HFF-Myc (cell line): ENCODE measurements at regions not wholly inside any gene's neighbourhood (a gene's known extent, or its start where the extent isn't known, plus 50 kb on each side); places are given as distances from the start of the nearest gene placed in this dataset.

ENCODE experiments used
- DNase-seq: peaks from one replicate; pipeline ENCODE4 v3.0.0-alpha.2; 2011; ENCODE audit warnings: low read depth; ENCODE audit errors: extremely low read depth
- H3K4me3 ChIP-seq: replicated peaks from 2 replicates; pipeline ENCODE4 v1.5.1; 2011; ENCODE audit warnings: low read depth, mild to moderate bottlenecking, control low read depth, low read length
- TF ChIP-seq, protein P1 (sequence below): IDR thresholded peaks from 2 replicates; pipeline ENCODE4 v1.5.1; 2012; ENCODE audit warnings: mild to moderate bottlenecking, low read depth, low read length, control low read depth; ENCODE audit errors: missing control alignments

DNA sequence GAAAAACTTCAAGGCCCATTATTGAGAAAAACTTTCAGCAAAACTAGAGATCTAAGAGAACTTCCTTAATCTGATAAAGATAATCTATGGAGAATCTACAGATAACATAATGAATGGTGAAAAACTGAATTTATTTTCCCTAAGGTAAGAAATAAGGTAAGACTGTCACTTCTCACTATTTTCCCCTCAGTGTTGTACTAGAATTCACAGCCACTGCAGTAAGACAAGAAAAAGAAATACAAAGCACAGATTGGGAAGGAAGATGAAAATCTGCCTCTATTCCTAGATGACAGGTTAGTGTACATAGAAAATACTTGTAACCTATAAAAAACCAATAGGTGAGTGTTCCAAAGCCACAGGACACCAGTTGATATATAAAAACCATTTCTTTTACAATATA, 220.7 kb upstream of the SHH start:
- no peak for DNase-seq
- no peak overlapping the region for H3K4me3 ChIP-seq
- TF ChIP-seq, protein P1, sequence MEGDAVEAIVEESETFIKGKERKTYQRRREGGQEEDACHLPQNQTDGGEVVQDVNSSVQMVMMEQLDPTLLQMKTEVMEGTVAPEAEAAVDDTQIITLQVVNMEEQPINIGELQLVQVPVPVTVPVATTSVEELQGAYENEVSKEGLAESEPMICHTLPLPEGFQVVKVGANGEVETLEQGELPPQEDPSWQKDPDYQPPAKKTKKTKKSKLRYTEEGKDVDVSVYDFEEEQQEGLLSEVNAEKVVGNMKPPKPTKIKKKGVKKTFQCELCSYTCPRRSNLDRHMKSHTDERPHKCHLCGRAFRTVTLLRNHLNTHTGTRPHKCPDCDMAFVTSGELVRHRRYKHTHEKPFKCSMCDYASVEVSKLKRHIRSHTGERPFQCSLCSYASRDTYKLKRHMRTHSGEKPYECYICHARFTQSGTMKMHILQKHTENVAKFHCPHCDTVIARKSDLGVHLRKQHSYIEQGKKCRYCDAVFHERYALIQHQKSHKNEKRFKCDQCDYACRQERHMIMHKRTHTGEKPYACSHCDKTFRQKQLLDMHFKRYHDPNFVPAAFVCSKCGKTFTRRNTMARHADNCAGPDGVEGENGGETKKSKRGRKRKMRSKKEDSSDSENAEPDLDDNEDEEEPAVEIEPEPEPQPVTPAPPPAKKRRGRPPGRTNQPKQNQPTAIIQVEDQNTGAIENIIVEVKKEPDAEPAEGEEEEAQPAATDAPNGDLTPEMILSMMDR, result no peak

DNA sequence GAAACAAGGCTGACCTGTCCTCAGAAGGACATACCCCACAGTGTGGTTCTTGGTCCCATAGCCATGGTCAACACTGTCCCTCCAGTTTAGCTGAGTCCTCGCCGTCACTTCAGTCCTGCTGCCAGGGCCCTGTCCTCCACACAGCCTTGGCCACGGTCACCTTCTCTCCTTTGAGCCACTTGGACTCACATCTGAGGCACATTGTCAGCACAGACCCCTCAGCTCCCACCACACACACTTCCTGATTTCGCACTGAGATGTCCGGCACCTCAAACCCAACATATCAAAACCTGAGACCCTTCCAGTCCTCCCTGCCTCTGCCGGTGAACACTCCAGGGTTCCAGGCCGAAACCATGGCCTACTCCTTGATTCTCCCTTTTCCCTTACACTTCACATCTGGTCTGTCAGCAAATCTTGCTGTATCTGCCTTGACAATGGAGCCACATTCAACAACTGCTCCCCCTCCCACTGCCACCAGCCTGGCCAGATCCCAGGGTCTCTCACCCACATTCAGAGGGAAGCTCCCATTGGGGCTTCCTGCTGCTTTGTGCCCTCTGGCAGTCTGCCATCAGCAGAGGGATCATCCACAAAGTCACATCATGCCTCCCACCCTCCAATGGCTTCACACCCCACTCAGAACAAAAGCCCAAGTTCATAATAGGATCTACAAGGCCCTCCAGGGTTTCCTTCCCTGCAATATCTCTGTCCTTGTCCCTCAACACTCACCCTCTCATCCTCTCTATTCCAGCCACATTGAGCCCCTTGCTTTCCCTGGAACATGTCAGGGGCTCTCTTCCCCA, 219.6 kb upstream of the SHH start:
- TF ChIP-seq, protein P1, result no peak
- DNase-seq, result no peak
- no peak overlapping the region for H3K4me3 ChIP-seq

DNA sequence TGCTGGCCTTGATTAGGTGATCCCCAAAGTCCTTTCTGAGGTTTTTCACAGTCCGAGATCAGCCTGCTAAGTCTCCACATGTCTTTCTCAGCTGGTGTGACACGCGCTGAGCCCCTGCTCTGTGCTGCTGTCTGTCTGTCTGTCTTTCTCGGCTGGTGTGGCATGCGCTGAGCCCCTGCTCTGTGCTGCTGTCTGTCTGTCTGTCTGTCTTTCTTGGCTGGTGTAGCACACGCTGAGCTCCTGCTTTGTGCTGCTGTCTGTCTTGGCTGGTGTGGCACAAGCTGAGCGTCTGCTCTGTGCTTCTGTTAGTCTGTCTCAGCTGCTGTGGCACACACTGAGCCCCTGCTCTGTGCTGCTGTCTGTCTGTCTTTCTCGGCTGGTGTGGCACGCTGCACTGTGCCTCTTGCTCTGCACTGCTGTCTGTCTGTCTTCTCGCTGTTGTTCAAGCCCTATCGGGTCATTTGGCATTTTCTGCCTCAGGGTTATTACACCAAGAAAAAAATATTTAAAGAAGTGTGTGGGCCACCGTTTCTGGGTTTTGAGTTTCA, 217.3 kb upstream of the SHH start:
- no peak overlapping the region for H3K4me3 ChIP-seq
- no peak for DNase-seq
- TF ChIP-seq, protein P1, result no peak

DNA sequence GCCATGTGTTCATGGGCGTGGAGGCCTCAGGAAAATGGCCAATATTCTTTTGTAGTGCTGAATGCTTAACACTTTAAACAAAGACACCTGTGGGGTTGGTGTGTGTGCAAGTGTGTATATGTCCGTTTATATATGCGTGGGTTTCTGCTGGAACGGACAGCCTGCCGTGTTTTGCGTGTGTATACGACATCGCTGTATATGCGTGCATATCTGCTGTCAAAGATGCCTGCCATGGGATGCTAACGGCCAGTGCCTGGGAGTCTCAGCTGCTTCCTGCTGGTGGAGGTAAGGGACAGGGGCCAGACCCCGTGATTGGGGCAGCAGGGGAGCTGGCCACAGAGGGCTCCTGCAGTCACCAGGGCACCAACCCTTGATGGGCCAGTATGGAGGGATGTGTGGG, 216.3 kb upstream of the SHH start:
- TF ChIP-seq, protein P1, result no peak
- DNase-seq, result no peak
- H3K4me3 ChIP-seq, result no peak overlapping the region

DNA sequence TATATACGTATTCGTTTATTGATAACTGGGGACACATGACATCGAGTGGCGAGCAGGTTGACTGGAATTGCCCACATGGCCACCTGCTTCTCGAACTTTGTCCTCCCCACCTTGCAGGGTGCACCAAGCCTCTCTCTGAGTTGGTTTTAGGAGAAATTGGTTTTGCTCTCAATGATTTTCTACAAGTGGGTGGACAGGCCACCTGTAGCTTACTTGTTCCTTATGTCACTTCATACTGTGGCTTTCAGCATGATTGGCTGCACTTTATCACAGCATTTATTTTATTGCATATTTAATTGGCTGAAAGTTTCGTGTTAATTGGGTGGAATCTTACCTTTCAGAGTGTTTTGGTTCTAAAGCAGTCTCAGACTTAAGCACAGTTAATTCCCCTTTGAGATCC, 215.6 kb upstream of the SHH start:
- no peak overlapping the region for H3K4me3 ChIP-seq

DNA sequence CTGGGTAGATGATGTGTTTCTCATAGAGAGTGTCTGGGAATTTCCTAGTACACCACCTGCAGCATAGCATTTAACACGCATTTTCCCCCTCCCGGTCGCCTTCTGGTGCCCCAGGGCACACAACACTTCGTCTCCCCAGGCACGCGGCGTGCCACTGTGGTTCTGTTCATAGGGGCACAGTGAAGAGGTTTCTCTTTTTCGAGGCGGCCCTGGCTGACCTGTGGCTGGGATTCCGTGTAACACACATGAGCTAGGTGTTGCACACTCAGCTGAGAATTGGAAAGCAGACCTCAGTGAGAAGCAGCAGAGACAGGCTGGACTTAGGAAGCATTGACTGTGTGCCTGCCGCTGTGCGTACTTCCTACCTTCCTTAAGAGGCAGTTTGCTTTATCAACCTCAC, 214.3 kb upstream of the SHH start:
- no peak for DNase-seq
- TF ChIP-seq, protein P1, result no peak
- H3K4me3 ChIP-seq, result no peak overlapping the region

More for the DNA sequence above, 215.6 kb upstream of the SHH start:
- no peak for DNase-seq
- TF ChIP-seq, protein P1, result no peak
